Stimulated activated CD4-positive, alpha-beta T cell treated with anti-CD3 and anti-CD28 coated beads, Interleukin-15, amount 100 ng/mL, for 48 hours (primary cell): ENCODE measurements at regions not wholly inside any gene's neighbourhood (a gene's known extent, or its start where the extent isn't known, plus 50 kb on each side); places are given as distances from the start of the nearest gene placed in this dataset.

Experiments used
- DNase-seq, 2 donors: peaks; one replicate each; pipeline ENCODE4 v3.0.0-alpha.2; 2020; ENCODE audit warnings: low read depth in 2 of 2

- no peak for DNase-seq
Observed at GRCh38 chr11:69393178-69393832, 88.2 kb upstream of the LINC01488 start.

GRCh38 chr11:69393865-69394233 lies 87.6 kb upstream of the LINC01488 start:
- DNase-seq, result no peak

DNA sequence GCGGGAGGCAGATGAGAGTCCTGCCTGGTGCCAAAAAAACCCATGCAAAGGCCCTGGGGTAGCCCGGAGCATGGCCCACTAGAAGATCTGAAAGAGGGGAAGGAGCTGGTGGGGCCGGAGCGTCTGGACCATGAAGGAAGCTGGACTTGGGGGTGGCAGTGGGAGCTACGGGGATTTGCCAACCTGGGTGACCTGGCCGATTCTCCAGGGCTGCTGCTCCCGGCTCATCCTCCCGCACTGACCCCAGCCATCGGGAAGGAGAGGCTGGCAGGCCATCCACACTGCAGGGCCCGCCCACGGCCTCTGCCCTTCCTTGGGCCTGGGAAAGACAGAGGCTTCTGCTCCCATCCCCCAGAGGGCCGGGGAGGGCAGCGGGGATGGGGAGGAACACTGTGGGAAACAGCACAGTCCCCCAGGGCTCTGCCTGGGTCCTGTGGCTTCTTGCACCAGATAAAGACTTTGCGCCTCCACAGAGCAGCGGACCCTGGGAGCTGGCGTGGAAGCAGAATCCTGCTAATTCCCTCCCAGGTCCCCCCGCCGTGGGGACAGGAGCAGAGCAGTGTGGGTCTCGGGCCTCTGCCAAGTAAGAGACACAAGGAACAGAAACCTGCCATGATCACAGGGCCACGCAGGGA lies 87.1 kb upstream of the LINC01488 start:
- DNase-seq, result no peak

DNA sequence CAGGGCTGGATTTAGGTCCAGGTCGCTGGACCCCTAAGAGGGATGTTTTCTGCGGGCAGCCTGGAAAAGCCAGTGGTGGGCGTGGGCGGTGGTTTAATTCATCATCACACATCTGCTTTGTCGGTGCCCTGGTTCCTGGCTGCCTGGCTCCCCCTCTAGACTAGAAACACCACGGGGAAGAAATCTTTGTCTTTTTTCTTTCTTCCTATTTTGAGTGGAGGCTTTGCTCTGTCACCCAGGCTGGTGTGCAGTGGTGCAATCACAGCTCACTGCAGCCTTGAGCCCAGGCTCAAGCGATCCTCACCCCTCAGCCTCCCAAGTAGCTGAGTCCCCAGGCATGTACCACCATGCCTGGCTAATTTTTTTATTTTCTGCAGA lies 86.6 kb upstream of the LINC01488 start:
- DNase-seq, result no peak

DNA sequence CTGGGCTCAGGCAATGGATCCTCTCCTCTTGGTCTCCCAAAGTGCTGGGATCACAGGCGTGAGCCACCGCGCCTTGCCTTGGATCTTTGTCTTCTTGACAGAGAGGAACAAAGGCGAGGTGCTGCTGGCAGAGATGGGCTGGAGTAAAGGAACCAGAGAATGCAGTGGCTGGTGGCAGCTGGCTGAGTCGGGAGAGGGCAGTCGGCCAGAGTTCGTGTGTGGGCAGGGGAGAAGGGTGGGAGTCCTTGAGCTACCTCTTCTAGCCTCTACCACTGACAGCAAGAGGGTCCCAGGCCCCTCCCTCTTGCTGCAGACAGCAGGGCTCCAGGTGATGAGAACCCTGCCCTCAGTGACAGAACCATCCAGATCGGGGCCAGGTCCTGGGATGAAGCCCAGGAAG lies 86.2 kb upstream of the LINC01488 start:
- no peak for DNase-seq

- no peak for DNase-seq
Observed at GRCh38 chr11:69396051-69396947, 85.2 kb upstream of the LINC01488 start.

DNA sequence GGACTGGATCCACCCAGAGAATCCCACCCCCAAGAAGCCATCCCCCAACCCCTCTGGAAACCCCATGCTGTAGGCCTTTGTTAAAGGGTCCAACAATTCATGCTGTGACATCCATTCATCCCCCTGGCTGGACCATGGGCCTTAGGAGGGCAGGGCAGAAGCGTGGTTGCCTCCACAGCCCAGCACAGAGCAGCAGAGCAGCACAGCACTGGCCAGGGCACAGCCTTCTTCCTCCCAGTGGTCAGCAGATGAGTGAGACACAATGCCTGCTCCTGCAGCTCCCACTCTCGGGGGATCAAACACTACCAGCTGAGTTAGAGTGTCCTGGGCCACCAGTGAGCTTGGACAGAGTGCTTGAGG lies 84.5 kb upstream of the LINC01488 start:
- no peak for DNase-seq

DNA sequence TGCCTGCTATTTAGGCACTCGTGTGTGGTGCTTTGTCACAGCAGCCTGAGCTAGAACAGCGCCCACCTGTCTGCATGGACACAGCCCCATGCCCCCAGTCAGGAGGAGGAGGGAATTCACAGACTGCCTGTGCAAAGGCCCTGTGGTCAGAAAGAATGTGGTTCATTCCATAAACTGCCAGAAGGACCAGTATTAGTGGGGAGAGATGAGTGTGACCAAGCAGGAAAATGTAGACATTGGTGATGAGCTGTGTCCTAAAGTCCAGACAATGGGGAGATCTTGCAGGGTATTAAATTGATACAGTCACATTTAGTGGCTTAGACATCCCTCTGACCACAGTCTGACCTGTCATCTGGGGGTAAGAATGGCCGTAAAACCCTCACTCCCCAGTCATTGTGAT lies 83.7 kb upstream of the LINC01488 start:
- no peak for DNase-seq

- no peak for DNase-seq
Observed at GRCh38 chr11:69398529-69399492, 82.7 kb upstream of the LINC01488 start.

GRCh38 chr11:69400140-69400539 lies 81.3 kb upstream of the LINC01488 start:
- no peak for DNase-seq

- no peak for DNase-seq
Observed at GRCh38 chr11:69400771-69401590, 80.5 kb upstream of the LINC01488 start.

GRCh38 chr11:69401715-69402114 lies 79.7 kb upstream of the LINC01488 start:
- DNase-seq, result no peak

DNA sequence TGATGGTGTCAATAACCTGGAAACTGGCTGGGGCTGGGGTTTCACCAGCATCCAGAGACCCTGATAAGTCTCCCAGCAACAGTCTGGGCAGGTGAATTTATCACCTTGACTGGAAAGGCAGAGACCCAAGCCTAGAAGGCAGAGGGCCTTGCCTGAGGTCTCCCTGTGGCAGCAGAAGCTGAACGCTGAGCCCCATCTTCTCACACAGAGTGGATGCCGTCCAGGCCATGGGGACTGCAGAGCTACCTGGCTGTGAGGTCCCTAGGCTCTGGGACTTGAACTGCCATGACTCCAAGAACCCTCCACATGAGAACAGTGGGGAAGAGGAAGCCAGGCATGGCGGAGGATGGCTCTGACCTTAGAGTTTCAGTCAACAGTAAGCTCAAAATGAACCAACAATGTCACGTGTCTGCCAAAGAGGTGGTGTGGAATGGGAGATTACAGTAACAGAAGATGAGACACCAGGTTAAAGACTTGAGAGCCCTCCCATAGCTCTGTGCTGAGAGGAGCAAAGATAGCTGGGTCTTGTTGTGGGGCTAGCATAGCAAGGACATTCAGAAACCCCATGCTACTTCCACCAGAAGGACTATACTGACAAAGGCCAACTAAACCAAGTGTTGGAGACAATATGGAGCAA lies 79.1 kb upstream of the LINC01488 start:
- no peak for DNase-seq

DNA sequence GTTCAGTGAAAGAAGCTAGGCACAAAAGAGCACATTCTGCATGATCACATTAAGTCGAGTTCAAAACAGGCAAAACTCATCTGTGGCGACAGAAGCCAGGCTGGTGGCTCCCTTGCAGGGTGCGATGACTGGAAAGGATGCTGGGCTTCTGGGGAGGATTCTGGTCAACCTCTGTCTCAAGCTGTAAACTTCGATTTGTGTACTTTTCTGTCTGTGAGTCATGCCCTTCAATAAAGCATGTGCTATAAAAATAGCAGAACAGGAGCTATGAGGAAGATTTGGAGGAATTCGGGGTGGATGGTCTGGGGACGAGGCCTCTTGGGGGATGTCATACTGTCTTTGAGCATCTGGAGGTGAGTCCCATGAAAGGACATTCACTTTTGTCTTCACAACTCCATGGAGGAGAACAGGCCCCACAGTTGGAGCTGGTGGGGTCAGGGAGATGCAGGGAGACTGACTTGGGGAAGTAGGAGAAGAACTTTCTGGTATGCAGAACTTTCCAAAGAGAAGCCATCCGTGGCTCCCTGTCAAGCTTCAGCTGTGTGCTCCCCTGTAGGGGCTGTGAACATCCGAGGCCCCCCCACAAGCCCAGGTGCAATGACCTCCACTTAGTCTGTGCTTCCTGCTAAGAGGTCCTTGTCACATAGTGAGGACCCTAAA lies 77.8 kb upstream of the LINC01488 start:
- no peak for DNase-seq

GRCh38 chr11:69406060-69406459 lies 75.4 kb upstream of the LINC01488 start:
- DNase-seq, result no peak

- DNase-seq, result no peak
Observed at GRCh38 chr11:69409812-69410645, 71.4 kb upstream of the LINC01488 start.

DNA sequence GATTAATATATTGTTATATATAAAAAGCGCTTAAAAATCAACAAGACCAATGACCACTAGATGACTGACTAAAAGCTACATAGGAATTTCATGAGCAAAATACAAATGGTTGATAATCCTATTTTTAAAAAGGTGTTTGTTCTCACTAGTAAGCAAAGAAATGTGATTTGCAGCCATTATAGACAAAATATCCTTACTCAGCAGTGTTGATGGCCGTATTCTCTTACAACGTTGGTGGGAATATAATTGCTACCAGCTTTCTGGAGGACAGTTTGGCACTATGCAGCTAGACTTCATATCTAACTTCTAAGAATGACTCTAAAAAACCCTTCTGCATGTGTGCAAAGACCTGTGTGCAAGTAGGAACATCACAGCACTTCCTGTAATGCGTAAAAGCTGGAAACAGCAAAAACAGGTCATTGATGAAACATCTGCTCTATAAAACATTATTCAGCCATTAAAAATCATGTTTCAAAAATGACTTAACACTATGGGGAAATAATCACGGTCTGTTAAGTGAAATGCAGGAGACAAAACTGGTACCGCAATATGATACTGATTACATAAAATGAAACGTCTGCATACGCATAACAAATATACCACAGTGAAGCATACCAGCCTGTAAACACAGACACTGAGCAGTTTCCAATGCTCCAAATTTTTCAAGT lies 70.1 kb upstream of the LINC01488 start:
- DNase-seq, result no peak

DNA sequence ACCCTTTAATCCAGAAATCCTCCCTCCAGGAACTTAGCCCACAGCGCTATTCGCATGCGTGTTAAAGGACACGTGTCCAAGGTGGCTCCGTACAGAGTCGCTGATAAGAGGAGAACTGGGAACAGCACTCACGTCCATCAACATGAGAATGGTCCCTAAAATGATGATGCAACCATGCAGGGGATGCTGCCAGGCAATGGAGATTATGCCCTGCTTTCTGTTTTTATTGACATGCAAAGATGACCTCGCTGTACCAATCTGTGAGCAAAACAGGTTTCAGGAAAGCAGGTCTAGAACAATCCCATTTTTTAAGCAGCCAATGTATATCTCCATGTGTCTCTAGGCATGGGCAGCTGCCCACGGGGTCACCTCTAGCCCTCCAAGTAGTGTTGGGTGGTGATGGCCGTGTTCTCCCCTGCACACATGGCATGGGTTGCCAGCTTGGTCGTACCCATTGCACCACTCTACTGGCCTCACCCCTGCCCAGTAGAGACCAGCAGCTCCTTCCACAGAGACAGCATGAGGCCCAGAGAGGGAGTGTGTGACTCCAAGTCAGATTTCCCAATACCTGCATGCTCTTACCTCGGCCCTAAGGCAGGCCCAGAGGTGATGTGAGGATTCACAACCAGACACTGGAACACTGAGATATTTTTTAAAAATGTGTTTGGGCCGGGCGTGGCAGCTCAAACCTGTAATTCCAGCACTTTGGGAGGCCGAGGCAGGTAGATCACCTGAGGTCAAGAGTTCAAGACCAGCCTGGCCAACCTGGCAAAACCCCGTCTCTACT lies 68.3 kb upstream of the LINC01488 start:
- DNase-seq, result no peak
